BE2C (cell line): ENCODE measurements at regions not wholly inside any gene's neighbourhood (a gene's known extent, or its start where the extent isn't known, plus 50 kb on each side); places are given as distances from the start of the nearest gene placed in this dataset.

Source experiments
- DNase-seq: peaks from one replicate; pipeline ENCODE4 v3.0.0-alpha.2; 2020
- H3K27me3 ChIP-seq: fragments of 250-450 bp; sonication (Bioruptor Pico); 2 replicates; pipeline ENCODE4 v1.5.1; 2020; ENCODE audit warnings: mild to moderate bottlenecking
- H3K36me3 ChIP-seq: fragments of 250-450 bp; sonication (Bioruptor Pico); 2 replicates; pipeline ENCODE4 v1.5.1; 2020; ENCODE audit warnings: mild to moderate bottlenecking
- H3K4me1 ChIP-seq: fragments of 250-450 bp; sonication (Bioruptor Pico); 2 replicates; pipeline ENCODE4 v1.5.1; 2020
- H3K4me3 ChIP-seq: 2 replicates; pipeline ENCODE4 v1.5.1; 2011; ENCODE audit warnings: low read depth, low read length
- H3K9me3 ChIP-seq: fragments of 250-450 bp; sonication (Bioruptor Pico); 2 replicates; pipeline ENCODE4 v1.5.1; 2020
- CTCF ChIP-seq: IDR thresholded peaks from 2 replicates; pipeline ENCODE4 v1.5.1; 2012; ENCODE audit warnings: mild to moderate bottlenecking, low read depth, low read length

- no peak for DNase-seq
- no peaks in the 10 kb centered on the region; the same call in 1 of the 2 replicates for H3K9me3 ChIP-seq
Observed at GRCh38 chr4:11585506-11585905, 156.8 kb upstream of the HS3ST1 start.

GRCh38 chr4:11568511-11568910 is 139.8 kb upstream of the HS3ST1 start:
- Histone ChIP-seq H3K4me3 (no peak overlapping the region), H3K9me3 (no peaks in the 10 kb centered on the region), H3K27me3 (no peaks in the 10 kb centered on the region), H3K4me1 (no peaks in the 10 kb centered on the region), H3K36me3 (no peaks in the 10 kb centered on the region)
- TF ChIP-seq CTCF, result no peak
- no peak for DNase-seq

More at GRCh38 chr4:11585506-11585905, 156.8 kb upstream of the HS3ST1 start:
- Histone ChIP-seq H3K4me3 (no peak overlapping the region), H3K27me3 (no peaks in the 10 kb centered on the region), H3K4me1 (no peaks in the 10 kb centered on the region), H3K36me3 (no peaks in the 10 kb centered on the region)
- TF ChIP-seq CTCF, result no peak

- no peak for DNase-seq
- Histone ChIP-seq H3K27me3 (no peaks in the 10 kb centered on the region), H3K4me1 (no peaks in the 10 kb centered on the region), H3K4me3 (no peak overlapping the region), H3K9me3 (no peaks in the 10 kb centered on the region), H3K36me3 (no peaks in the 10 kb centered on the region)
- no peak for TF ChIP-seq CTCF
Observed at GRCh38 chr4:11566444-11567022, 137.8 kb upstream of the HS3ST1 start.

- TF ChIP-seq CTCF, result no peak
- Histone ChIP-seq H3K4me3 (no peak overlapping the region), H3K36me3 (no peaks in the 10 kb centered on the region), H3K27me3 (no peaks in the 10 kb centered on the region), H3K4me1 (no peaks in the 10 kb centered on the region), H3K9me3 (no peaks in the 10 kb centered on the region)
- DNase-seq, result no peak
Observed at GRCh38 chr4:11565899-11566298, 137.2 kb upstream of the HS3ST1 start.

GRCh38 chr4:11565213-11565612 is 136.5 kb upstream of the HS3ST1 start:
- DNase-seq, result no peak
- no peaks in the 10 kb centered on the region for H3K4me1 ChIP-seq

More at GRCh38 chr4:11565213-11565612, 136.5 kb upstream of the HS3ST1 start:
- H3K27me3 ChIP-seq, result no peaks in the 10 kb centered on the region
- TF ChIP-seq CTCF, result no peak
- no peaks in the 10 kb centered on the region for H3K9me3 ChIP-seq
- no peak overlapping the region for H3K4me3 ChIP-seq
- no peaks in the 10 kb centered on the region for H3K36me3 ChIP-seq
